SU-DHL-6 (cell line): ENCODE measurements at regions not wholly inside any gene's neighbourhood (a gene's known extent, or its start where the extent isn't known, plus 50 kb on each side); places are given as distances from the start of the nearest gene placed in this dataset.

ENCODE experiments used
- H2AFZ ChIP-seq: fragments of 200-600 bp; sonication (generic); 2 replicates; pipeline ENCODE4 v1.6.1; 2014; ENCODE audit warnings: low read depth, mild to moderate bottlenecking, moderate library complexity, mixed read lengths, antibody characterized with exemption, low read length; ENCODE audit not compliant: severe bottlenecking
- H3F3A ChIP-seq: fragments of 200-600 bp; shearing (Covaris generic); 2 replicates; pipeline ENCODE4 v1.6.0; 2016; ENCODE audit warnings: antibody characterized with exemption, mild to moderate bottlenecking; ENCODE audit not compliant: insufficient read depth
- H3K27ac ChIP-seq: fragments of 200-600 bp; sonication (generic); 2 replicates; pipeline ENCODE4 v1.5.1; 2016; ENCODE audit warnings: low read depth, mild to moderate bottlenecking, low read length, moderate library complexity, mixed read lengths
- H3K27me3 ChIP-seq: fragments of 200-600 bp; sonication (generic), shearing (Covaris generic); 2 replicates; pipeline ENCODE4 v1.6.0; 2014; ENCODE audit warnings: mild to moderate bottlenecking, low read length
- H3K36me3 ChIP-seq: fragments of 200-600 bp; sonication (generic); 2 replicates; pipeline ENCODE4 v1.6.1; 2014; ENCODE audit warnings: mild to moderate bottlenecking, low read length, mixed read lengths
- H3K4me2 ChIP-seq: fragments of 300-600, 200-600 bp; shearing (Covaris generic), sonication (generic); 2 replicates; pipeline ENCODE4 v1.6.0; 2014; ENCODE audit warnings: low read length, low read depth, mild to moderate bottlenecking; ENCODE audit not compliant: poor library complexity, severe bottlenecking
- H3K4me3 ChIP-seq: fragments of 200-600 bp; sonication (generic); 2 replicates; pipeline ENCODE4 v1.5.1; 2014; ENCODE audit warnings: antibody characterized with exemption, low read length, mild to moderate bottlenecking, mixed read lengths; ENCODE audit not compliant: insufficient read depth, poor library complexity, severe bottlenecking
- H3K79me2 ChIP-seq: fragments of 200-600 bp; sonication (generic); 2 replicates; pipeline ENCODE4 v1.6.1; 2014; ENCODE audit warnings: mild to moderate bottlenecking, low read length, moderate library complexity; ENCODE audit not compliant: insufficient read depth
- H3K9ac ChIP-seq: fragments of 200-600 bp; sonication (generic); 2 replicates; pipeline ENCODE4 v1.7.0; 2014; ENCODE audit warnings: mild to moderate bottlenecking, low read length
- H3K9me2 ChIP-seq: fragments of 200-600 bp; sonication (generic); replicated peaks from 2 replicates; pipeline ENCODE4 v1.6.1; 2014; ENCODE audit warnings: low read length; ENCODE audit not compliant: insufficient read depth
- H3K9me3 ChIP-seq: fragments of 200-600 bp; sonication (generic); 2 replicates; pipeline ENCODE4 v1.6.1; 2014; ENCODE audit warnings: low read length, mixed read lengths; ENCODE audit not compliant: insufficient read depth
- H4K20me1 ChIP-seq: fragments of 200-600 bp; sonication (generic); 2 replicates; pipeline ENCODE4 v1.6.1; 2014; ENCODE audit warnings: low read depth, mild to moderate bottlenecking, antibody characterized with exemption, low read length, moderate library complexity, mixed read lengths
- CTCF ChIP-seq: fragments of 200-600 bp; sonication (generic); IDR thresholded peaks from one replicate; pipeline ENCODE4 v1.5.1; 2017; ENCODE audit warnings: antibody characterized with exemption, mild to moderate bottlenecking, low read length, moderate library complexity; ENCODE audit not compliant: insufficient read depth, poor library complexity, severe bottlenecking
- EZH2phosphoT487 ChIP-seq: fragments of 200-600 bp; sonication (generic), shearing (Covaris generic); conservative IDR thresholded peaks from 2 replicates; pipeline ENCODE4 v1.6.1; 2018; ENCODE audit warnings: mild to moderate bottlenecking, antibody characterized with exemption, low read length, moderate library complexity, mixed read lengths

DNA sequence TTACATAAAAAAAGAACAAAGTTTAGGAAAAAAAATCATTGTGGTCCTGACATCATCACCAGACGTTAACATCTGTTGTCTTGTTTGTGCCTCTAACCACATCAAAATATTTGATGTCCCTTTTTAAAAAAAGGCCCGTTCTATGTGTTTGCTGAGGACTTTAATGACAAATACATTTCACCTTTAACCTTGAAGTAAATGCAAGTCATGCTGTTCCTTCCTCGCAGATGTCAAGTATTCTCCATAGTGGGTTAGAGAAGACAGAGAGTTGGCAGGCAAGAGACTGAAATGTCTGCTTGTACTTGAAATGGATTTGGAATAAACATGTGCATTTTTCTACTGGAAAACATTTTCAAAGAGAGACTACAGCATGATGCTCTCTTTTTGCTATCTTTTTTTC lies 134.9 kb downstream of the FGF9 start:
- Histone ChIP-seq H3K79me2 (no peaks in the 10 kb centered on the region), H3K9me3 (no peaks in the 10 kb centered on the region), H3K36me3 (no peaks in the 10 kb centered on the region), H4K20me1 (no peaks in the 10 kb centered on the region), H3F3A (no peaks in the 10 kb centered on the region), H3K4me2 (no peak overlapping the region), H3K9ac (no peak overlapping the region), H2AFZ (no peak overlapping the region), H3K27me3 (no peaks in the 10 kb centered on the region), H3K27ac (no peak overlapping the region), H3K4me3 (no peak overlapping the region), H3K9me2 (no peaks in the 10 kb centered on the region)
- no peak for TF ChIP-seq CTCF
- TF ChIP-seq EZH2phosphoT487: no peak

DNA sequence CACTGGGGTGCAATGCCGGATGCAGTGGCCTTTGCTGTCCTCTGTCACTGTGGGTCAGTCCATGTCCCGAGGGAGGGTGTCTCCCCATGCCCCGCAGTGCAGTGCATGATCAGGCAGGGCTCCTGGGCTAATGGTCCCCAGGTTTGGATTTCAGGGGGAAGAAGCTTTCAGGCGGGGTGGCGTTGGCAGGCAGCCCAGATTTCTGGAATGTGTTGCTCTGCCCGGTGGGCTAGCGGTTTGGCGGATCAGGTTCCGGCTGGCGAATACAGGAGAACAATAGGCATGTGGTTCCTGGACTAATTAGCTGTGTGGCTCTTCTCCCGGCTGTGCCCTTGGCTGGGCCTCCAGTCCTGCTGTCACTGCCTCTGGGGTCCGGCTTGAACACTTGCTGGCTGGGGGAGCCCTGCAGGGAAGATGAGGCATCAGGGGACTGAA lies 141.3 kb downstream of the FGF9 start:
- Histone ChIP-seq H3K79me2 (no peaks in the 10 kb centered on the region), H3K9me2 (no peaks in the 10 kb centered on the region), H3K9me3 (no peaks in the 10 kb centered on the region), H3K27ac (no peak overlapping the region), H4K20me1 (no peaks in the 10 kb centered on the region), H3K4me3 (no peak overlapping the region), H3K9ac (no peak overlapping the region), H3K27me3 (no peaks in the 10 kb centered on the region), H3K4me2 (no peak overlapping the region), H2AFZ (no peak overlapping the region), H3K36me3 (no peaks in the 10 kb centered on the region), H3F3A (no peaks in the 10 kb centered on the region)
- TF ChIP-seq CTCF (no peak), EZH2phosphoT487 (no peak)

GRCh38 chr13:21813110-21813509 lies 142.2 kb downstream of the FGF9 start:
- Histone ChIP-seq H3K4me3 (no peak overlapping the region), H4K20me1 (no peaks in the 10 kb centered on the region), H2AFZ (no peak overlapping the region), H3K4me2 (no peak overlapping the region), H3K79me2 (no peaks in the 10 kb centered on the region), H3K9me2 (no peaks in the 10 kb centered on the region), H3K36me3 (no peaks in the 10 kb centered on the region), H3K9me3 (no peaks in the 10 kb centered on the region), H3K27me3 (no peaks in the 10 kb centered on the region), H3F3A (no peaks in the 10 kb centered on the region), H3K9ac (no peak overlapping the region), H3K27ac (no peak overlapping the region)
- TF ChIP-seq CTCF (no peak), EZH2phosphoT487 (no peak)

DNA sequence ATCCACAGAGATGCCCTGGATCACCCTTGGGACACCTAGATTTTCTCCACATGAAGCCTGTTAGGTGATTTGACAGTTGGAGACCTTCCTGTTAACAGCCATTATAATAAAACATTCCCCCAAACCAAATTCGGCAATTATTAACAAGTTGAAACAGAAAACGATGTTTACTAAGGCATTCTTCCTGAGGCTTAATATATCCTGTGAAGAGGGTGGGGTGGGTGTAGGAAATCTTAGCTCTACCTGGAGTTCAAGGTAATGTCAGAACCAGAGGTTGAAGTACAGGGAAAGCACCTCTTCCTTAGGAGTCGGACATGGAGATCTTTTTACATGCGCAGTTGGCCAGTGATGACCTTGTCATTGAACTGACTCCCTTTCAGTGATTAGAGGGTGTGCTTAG lies 143.0 kb downstream of the FGF9 start:
- no peak overlapping the region for H3K4me3 ChIP-seq
- no peak overlapping the region for H3K4me2 ChIP-seq
- no peak overlapping the region for H3K9ac ChIP-seq
- H3K9me3 ChIP-seq: no peaks in the 10 kb centered on the region
- no peak for TF ChIP-seq EZH2phosphoT487
- TF ChIP-seq CTCF: no peak
- H4K20me1 ChIP-seq: no peaks in the 10 kb centered on the region
- H3K36me3 ChIP-seq: no peaks in the 10 kb centered on the region
- H2AFZ ChIP-seq: no peak overlapping the region
- H3K9me2 ChIP-seq: no peaks in the 10 kb centered on the region
- H3K27me3 ChIP-seq: no peaks in the 10 kb centered on the region
- no peaks in the 10 kb centered on the region for H3F3A ChIP-seq
- no peaks in the 10 kb centered on the region for H3K79me2 ChIP-seq
- no peak overlapping the region for H3K27ac ChIP-seq
